PC-3 (cell line): ENCODE measurements at regions not wholly inside any gene's neighbourhood (a gene's known extent, or its start where the extent isn't known, plus 50 kb on each side); places are given as distances from the start of the nearest gene placed in this dataset.
A peak's percentile ranks its signal among the peaks of the same experiment; 100 is the strongest.

Source experiments
- EZH2 ChIP-seq: fragments of 300-600 bp; sonication (generic); IDR thresholded peaks from one replicate; pipeline ENCODE4 v1.6.1; 2017; ENCODE audit warnings: antibody characterized with exemption, mild to moderate bottlenecking, low read length; ENCODE audit not compliant: unreplicated experiment
- TF ChIP-seq, protein P1 (sequence below): fragments of 300-600 bp; sonication (generic); conservative IDR thresholded peaks from 2 replicates; pipeline ENCODE4 v1.5.1; 2017; ENCODE audit warnings: antibody characterized with exemption, low read depth, mild to moderate bottlenecking, low read length

DNA sequence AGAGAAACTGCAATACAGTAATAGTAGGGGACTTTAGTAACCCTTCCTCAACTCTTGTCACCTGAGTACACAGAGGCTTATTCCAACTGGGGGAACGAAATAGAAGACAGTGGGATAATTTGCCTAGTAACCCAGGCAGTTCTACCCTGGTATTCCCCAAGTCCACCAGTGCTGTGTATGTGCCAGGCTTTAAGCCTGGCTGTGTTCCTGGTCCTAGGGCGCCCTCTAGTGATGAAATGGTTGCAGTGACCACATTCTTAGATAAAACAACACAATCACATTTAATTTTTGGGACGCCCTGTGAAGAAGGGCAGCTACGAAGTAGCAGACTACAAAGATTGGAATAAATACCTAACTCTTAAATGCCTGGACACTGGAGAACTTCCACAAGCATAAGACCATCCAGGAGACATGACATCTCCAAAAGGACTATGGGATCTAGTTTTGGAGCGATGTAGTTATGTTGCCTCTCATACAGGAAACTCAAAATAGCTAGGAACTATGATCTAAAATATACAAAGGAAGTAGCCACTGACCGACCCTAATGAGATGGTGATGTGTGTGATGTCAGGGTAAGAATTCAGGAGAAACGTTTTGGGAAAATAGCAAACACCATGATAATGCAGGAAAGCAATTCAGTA is 163.0 kb upstream of the XIST start:
- TF ChIP-seq, protein P1, sequence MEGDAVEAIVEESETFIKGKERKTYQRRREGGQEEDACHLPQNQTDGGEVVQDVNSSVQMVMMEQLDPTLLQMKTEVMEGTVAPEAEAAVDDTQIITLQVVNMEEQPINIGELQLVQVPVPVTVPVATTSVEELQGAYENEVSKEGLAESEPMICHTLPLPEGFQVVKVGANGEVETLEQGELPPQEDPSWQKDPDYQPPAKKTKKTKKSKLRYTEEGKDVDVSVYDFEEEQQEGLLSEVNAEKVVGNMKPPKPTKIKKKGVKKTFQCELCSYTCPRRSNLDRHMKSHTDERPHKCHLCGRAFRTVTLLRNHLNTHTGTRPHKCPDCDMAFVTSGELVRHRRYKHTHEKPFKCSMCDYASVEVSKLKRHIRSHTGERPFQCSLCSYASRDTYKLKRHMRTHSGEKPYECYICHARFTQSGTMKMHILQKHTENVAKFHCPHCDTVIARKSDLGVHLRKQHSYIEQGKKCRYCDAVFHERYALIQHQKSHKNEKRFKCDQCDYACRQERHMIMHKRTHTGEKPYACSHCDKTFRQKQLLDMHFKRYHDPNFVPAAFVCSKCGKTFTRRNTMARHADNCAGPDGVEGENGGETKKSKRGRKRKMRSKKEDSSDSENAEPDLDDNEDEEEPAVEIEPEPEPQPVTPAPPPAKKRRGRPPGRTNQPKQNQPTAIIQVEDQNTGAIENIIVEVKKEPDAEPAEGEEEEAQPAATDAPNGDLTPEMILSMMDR = peak; percentile 90
- no peak for TF ChIP-seq EZH2
